Suprapubic skin (tissue), 4 donors: ENCODE measurements at regions not wholly inside any gene's neighbourhood (a gene's known extent, or its start where the extent isn't known, plus 50 kb on each side); places are given as distances from the start of the nearest gene placed in this dataset.

Source experiments
- EP300 ChIP-seq: sonication (generic); formaldehyde crosslinking; IDR thresholded peaks from one replicate; pipeline ENCODE4 v1.6.1; 2017; ENCODE audit warnings: antibody characterized with exemption
- POLR2A ChIP-seq, 2 donors: fragments of 450-650 bp; IDR thresholded peaks; one replicate each; pipeline ENCODE4 v1.6.1; 2017; ENCODE audit warnings: antibody characterized with exemption in 2 of 2, mild to moderate bottlenecking in 2 of 2, moderate library complexity in 2 of 2
- POLR2AphosphoS5 ChIP-seq, 3 donors: sonication (generic); formaldehyde crosslinking; IDR thresholded peaks; one replicate each; pipeline ENCODE4 v1.6.1; 2017; ENCODE audit warnings: antibody characterized with exemption in 3 of 3
- TF ChIP-seq, protein P1 (sequence below), 2 donors: fragments of 200-600 bp in 1 of 2; fragments of 450-650 bp in 1 of 2; sonication (generic) in 1 of 2; IDR thresholded peaks; one replicate each; pipeline ENCODE4 v1.5.1; 2016 to 2019; ENCODE audit warnings: antibody characterized with exemption in 2 of 2, mild to moderate bottlenecking in 1 of 2, moderate library complexity in 1 of 2

GRCh38 chr15:69595009-69595791 is 142.6 kb downstream of the RPLP1 start:
- TF ChIP-seq, protein P1, sequence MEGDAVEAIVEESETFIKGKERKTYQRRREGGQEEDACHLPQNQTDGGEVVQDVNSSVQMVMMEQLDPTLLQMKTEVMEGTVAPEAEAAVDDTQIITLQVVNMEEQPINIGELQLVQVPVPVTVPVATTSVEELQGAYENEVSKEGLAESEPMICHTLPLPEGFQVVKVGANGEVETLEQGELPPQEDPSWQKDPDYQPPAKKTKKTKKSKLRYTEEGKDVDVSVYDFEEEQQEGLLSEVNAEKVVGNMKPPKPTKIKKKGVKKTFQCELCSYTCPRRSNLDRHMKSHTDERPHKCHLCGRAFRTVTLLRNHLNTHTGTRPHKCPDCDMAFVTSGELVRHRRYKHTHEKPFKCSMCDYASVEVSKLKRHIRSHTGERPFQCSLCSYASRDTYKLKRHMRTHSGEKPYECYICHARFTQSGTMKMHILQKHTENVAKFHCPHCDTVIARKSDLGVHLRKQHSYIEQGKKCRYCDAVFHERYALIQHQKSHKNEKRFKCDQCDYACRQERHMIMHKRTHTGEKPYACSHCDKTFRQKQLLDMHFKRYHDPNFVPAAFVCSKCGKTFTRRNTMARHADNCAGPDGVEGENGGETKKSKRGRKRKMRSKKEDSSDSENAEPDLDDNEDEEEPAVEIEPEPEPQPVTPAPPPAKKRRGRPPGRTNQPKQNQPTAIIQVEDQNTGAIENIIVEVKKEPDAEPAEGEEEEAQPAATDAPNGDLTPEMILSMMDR (IDR thresholded peaks at IDR 0.05), result no peak
- no peak for TF ChIP-seq EP300
- TF ChIP-seq POLR2A (IDR thresholded peaks at IDR 0.05), result no peak
- TF ChIP-seq POLR2AphosphoS5 (IDR thresholded peaks at IDR 0.05), result no peak
